ENCODE measurements at regions not wholly inside any gene's neighbourhood (a gene's known extent, or its start where the extent isn't known, plus 50 kb on each side); places are given as distances from the start of the nearest gene placed in this dataset.

DNA sequence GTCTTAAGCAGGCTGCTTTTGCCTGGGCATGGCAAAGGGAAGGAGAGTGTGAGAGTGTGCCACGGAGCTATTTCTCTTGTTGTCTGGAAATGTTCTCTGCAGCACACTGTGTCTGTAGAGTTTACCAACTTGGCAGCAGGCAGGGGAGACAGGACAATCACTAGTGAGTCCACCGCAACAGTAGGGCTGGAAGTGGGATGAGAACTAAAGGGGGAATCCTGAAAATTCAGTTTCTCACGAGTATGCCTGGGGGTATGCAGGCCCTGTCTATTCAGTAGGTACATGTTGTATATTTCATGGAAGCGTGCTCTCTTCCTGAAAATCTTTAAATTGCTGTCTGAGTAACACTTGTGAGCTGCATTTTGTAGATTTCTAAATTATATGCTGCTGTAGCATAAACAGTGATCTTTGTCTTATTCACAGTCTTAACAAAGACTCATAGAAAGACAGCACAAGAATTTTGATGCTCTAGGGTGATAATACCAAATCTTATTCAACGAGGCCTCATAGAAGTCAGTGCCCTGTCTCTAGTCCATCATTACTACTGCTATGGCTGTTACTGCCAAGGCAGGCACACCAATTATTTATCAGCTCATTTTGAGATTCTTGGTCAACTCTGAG lies 200.4 kb upstream of the LEF1 start:
- no peak for TF ChIP-seq CTCF (IDR thresholded peaks at IDR 0.05; ENCODE audit: low read depth, low read length)
- H3K4me3 ChIP-seq (replicated peaks in 1 of 2; ENCODE audit: low read depth in 2 of 2, low read length in 2 of 2): no peak overlapping the region
- no peak for DNase-seq (ENCODE audit: low read depth in 2 of 2)

GRCh38 chr4:108367751-108368150 lies 199.0 kb upstream of the LEF1 start:
- no peak overlapping the region for H3K4me3 ChIP-seq (replicated peaks in 1 of 2; ENCODE audit: low read depth in 2 of 2, low read length in 2 of 2)
- DNase-seq (ENCODE audit: low read depth in 2 of 2): no peak
- TF ChIP-seq CTCF (IDR thresholded peaks at IDR 0.05; ENCODE audit: low read depth, low read length): no peak

DNA sequence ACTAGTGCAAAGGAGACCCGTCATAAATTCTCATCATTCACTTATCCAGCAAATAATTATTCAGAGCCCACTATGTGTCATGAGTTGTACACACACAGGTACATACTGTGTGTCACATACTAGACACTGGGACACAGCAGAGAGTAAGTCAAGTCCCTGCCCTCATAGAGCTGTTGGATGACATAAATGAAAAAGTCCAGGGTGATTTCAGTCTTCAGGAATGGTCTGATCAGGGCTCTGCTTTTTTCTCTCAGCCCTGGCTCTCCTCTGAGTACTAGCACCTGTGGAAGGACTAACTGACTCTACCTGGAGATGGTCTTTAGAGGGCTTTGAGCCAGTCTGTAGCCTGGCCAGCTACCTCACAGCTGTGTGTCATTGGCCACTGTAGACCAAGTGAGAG lies 198.0 kb upstream of the LEF1 start:
- TF ChIP-seq CTCF (IDR thresholded peaks at IDR 0.05; ENCODE audit: low read depth, low read length): no peak
- no peak for DNase-seq (ENCODE audit: low read depth in 2 of 2)
- no peak overlapping the region for H3K4me3 ChIP-seq (replicated peaks in 1 of 2; ENCODE audit: low read depth in 2 of 2, low read length in 2 of 2)

DNA sequence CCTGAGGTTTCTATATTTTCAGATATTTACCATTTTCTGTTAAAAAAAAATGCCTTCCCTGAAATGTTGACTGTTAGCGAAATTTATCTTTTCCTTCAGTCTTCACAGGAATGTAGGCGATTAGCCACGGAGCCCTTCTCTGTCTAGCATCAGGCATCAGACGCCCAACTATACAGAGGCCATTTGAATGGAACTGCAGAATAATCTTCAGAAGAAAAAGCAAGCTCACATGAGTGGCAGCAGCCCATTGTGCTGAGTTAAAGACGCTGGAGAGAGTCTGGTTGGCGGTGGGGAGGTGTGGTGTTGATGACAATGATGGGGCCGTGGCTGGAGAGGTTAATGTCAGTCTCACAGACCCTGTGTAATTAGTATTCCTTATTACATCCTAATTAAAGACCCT lies 196.8 kb upstream of the LEF1 start:
- TF ChIP-seq CTCF (IDR thresholded peaks at IDR 0.05; ENCODE audit: low read depth, low read length): no peak

GRCh38 chr4:108361886-108362285 lies 193.2 kb upstream of the LEF1 start:
- TF ChIP-seq CTCF (IDR thresholded peaks at IDR 0.05; ENCODE audit: low read depth, low read length): no peak
- no peak for DNase-seq (ENCODE audit: low read depth in 2 of 2)
- no peak overlapping the region for H3K4me3 ChIP-seq (replicated peaks in 1 of 2; ENCODE audit: low read depth in 2 of 2, low read length in 2 of 2)

More for the DNA sequence above, 196.8 kb upstream of the LEF1 start:
- no peak for DNase-seq (ENCODE audit: low read depth in 2 of 2)
- H3K4me3 ChIP-seq (replicated peaks in 1 of 2; ENCODE audit: low read depth in 2 of 2, low read length in 2 of 2): no peak overlapping the region

DNA sequence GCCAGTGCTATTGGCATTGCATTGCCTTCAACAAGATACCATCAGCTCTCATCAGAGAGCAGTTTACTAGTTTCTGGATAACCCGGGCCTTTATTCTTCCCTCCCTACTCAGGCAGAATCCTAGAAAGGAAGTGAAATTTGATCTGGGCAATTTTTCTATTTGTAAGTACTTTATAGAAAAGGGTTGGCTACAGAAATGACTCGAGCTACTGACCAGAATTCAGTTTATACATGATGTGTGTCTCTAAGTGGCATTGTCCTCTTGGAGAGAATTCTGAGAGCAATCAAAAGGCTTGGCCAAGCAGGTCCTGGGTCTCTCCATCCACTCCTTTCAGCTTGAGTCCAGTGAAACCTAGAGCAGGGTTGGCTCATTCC lies 192.7 kb upstream of the LEF1 start:
- TF ChIP-seq CTCF (IDR thresholded peaks at IDR 0.05; ENCODE audit: low read depth, low read length): no peak
- DNase-seq (ENCODE audit: low read depth in 2 of 2): no peak
- H3K4me3 ChIP-seq (replicated peaks in 1 of 2; ENCODE audit: low read depth in 2 of 2, low read length in 2 of 2): no peak overlapping the region

Measured in cardiac fibroblast (primary cell).